Neural progenitor cell (in vitro differentiated cells): ENCODE measurements at regions not wholly inside any gene's neighbourhood (a gene's known extent, or its start where the extent isn't known, plus 50 kb on each side); places are given as distances from the start of the nearest gene placed in this dataset.

Experiments used
- EZH2 ChIP-seq: fragments of 200-600 bp; sonication (generic); IDR thresholded peaks from 2 replicates; pipeline ENCODE4 v1.6.1; 2017; ENCODE audit warnings: antibody characterized with exemption, mild to moderate bottlenecking, moderate library complexity
- EZH2phosphoT487 ChIP-seq: fragments of 200-600 bp; sonication (generic); IDR thresholded peaks from 2 replicates; pipeline ENCODE4 v1.6.1; 2017; ENCODE audit warnings: antibody characterized with exemption
- TF ChIP-seq, protein P1 (sequence below): fragments of 200-600 bp; sonication (generic); IDR thresholded peaks from 2 replicates; pipeline ENCODE4 v1.5.1; 2017; ENCODE audit warnings: antibody characterized with exemption, mild to moderate bottlenecking

DNA sequence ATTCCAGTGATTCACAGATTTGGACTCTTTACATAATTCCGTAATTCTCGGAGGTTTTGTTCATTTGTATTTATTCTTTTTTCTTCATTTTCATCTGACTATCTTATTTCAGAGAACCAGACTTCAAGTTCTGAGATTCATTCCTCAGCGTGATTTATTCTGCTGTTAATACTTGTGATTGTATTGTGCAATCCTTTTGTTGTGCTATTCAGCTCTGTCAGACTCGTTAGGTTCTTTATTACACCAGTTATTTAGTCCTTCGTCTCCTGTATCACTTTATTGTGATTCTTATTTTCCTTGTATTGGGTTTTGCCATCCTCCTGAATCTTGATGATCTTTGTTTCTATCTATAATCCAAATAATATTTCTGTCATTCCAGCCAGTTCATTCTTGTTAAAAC, 529.3 kb upstream of the LRRTM4 start:
- no peak for TF ChIP-seq EZH2
- TF ChIP-seq, protein P1, sequence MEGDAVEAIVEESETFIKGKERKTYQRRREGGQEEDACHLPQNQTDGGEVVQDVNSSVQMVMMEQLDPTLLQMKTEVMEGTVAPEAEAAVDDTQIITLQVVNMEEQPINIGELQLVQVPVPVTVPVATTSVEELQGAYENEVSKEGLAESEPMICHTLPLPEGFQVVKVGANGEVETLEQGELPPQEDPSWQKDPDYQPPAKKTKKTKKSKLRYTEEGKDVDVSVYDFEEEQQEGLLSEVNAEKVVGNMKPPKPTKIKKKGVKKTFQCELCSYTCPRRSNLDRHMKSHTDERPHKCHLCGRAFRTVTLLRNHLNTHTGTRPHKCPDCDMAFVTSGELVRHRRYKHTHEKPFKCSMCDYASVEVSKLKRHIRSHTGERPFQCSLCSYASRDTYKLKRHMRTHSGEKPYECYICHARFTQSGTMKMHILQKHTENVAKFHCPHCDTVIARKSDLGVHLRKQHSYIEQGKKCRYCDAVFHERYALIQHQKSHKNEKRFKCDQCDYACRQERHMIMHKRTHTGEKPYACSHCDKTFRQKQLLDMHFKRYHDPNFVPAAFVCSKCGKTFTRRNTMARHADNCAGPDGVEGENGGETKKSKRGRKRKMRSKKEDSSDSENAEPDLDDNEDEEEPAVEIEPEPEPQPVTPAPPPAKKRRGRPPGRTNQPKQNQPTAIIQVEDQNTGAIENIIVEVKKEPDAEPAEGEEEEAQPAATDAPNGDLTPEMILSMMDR, result no peak
- no peak for TF ChIP-seq EZH2phosphoT487
